ENCODE measurements at regions not wholly inside any gene's neighbourhood (a gene's known extent, or its start where the extent isn't known, plus 50 kb on each side); places are given as distances from the start of the nearest gene placed in this dataset.
"Not testable (repeated sequence)": the region's sequence is repeated elsewhere in the genome, so short reads cannot be mapped to it uniquely, and the experiment has no call there.

GRCh38 chr15:83365370-83365938, 81.0 kb upstream of the BNC1 start:
- Histone ChIP-seq H3K27me3 (ENCODE audit: control insufficient read depth, insufficient read depth, low read length) (peaks cover 16% of the 10 kb centered on the region), H3K9me3 (ENCODE audit: control insufficient read depth, insufficient read depth, low read length) (no peaks in the 10 kb centered on the region), H3K4me1 (ENCODE audit: control insufficient read depth, insufficient read depth, low read length) (peaks cover 5% of the 10 kb centered on the region), H3K4me3 (ENCODE audit: low read depth, low read length) (peak overlapping the region; percentile 6), H3K36me3 (ENCODE audit: control insufficient read depth, insufficient read depth, low read length) (no peaks in the 10 kb centered on the region), H3K27ac (ENCODE audit: low read depth, low read length) (no peak overlapping the region)
- 0% methylated on average over 24 of the region's 27 CpGs for WGBS (ENCODE audit: insufficient coverage)
- DNase-seq (ENCODE audit: low read depth in 4 of 6, low spot score in 6 of 6): peak in 4 of 6 donors; percentile 11 to 70 (median 38)

- peaks cover 28% of the 10 kb centered on the region for H3K27me3 ChIP-seq (ENCODE audit: control insufficient read depth, insufficient read depth, low read length)
- no peaks in the 10 kb centered on the region for H3K36me3 ChIP-seq (ENCODE audit: control insufficient read depth, insufficient read depth, low read length)
- no peaks in the 10 kb centered on the region for H3K9me3 ChIP-seq (ENCODE audit: control insufficient read depth, insufficient read depth, low read length)
- H3K27ac ChIP-seq (ENCODE audit: low read depth, low read length): no peak overlapping the region
- H3K4me3 ChIP-seq (ENCODE audit: low read depth, low read length): no peak overlapping the region
- peak in 3 of 6 donors; percentile 14 to 75 (median 61) for DNase-seq (ENCODE audit: low read depth in 4 of 6, low spot score in 6 of 6)
- peaks cover 6% of the 10 kb centered on the region for H3K4me1 ChIP-seq (ENCODE audit: control insufficient read depth, insufficient read depth, low read length)
- WGBS (ENCODE audit: insufficient coverage): 14% methylated on average over 6 of the region's 9 CpGs
Observed at GRCh38 chr15:83372434-83372891, 74.7 kb upstream of the SH3GL3 start.

- peaks cover 32% of the 10 kb centered on the region for H3K27me3 ChIP-seq (ENCODE audit: control insufficient read depth, insufficient read depth, low read length)
- 5% methylated on average over 29 of the region's 34 CpGs for whole genome bisulfite sequencing (ENCODE audit: insufficient coverage)
Observed at GRCh38 chr15:83378921-83379578, 68.1 kb upstream of the SH3GL3 start.

DNA sequence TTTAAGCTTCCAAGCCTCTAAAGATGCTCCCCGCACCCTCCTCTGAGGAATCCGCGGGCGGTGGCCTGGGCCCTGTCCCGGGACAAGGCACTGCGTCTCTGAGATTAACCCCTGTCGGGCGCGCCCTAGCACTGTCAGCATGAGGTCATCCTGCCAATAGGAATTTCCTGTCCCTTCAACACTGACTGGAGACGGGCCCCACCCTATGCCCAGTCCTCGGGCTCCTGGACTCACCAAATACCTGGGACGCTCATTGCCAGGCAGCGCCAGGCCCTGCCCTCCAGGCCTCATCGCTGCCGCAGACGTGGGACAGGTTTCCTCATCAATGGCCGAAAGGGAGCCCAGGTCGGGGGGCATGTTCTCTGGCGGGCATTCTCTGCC, 67.6 kb upstream of the SH3GL3 start:
- H3K27ac ChIP-seq (ENCODE audit: low read depth, low read length): no peak overlapping the region

More at GRCh38 chr15:83378921-83379578, 68.1 kb upstream of the SH3GL3 start:
- H3K9me3 ChIP-seq (ENCODE audit: control insufficient read depth, insufficient read depth, low read length): no peaks in the 10 kb centered on the region
- H3K36me3 ChIP-seq (ENCODE audit: control insufficient read depth, insufficient read depth, low read length): no peaks in the 10 kb centered on the region
- no peak overlapping the region for H3K4me3 ChIP-seq (ENCODE audit: low read depth, low read length)
- H3K27ac ChIP-seq (ENCODE audit: low read depth, low read length): no peak overlapping the region
- no peak for DNase-seq (ENCODE audit: low read depth in 4 of 6, low spot score in 6 of 6)
- peaks cover 11% of the 10 kb centered on the region for H3K4me1 ChIP-seq (ENCODE audit: control insufficient read depth, insufficient read depth, low read length)

DNA sequence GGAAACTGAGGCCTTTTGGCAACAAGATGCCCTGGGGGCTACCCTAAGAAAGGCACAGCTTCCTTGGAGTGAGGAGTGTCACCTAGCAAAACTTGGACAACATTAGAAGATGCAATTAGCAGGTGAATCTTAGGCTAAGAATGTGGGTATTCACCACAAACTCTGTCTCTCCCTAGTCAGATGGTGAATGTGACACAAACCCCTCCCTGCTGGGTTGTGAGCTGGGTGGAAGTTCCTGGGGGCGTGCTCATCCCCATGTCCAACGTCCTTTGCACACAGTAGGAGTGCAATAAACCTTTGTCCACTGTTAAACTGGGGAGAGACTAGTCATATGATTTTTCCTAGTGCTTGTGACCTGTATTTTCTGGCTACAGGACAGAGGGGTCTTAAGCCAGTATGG, 67.1 kb upstream of the SH3GL3 start:
- no peaks in the 10 kb centered on the region for H3K36me3 ChIP-seq (ENCODE audit: control insufficient read depth, insufficient read depth, low read length)
- peaks cover 11% of the 10 kb centered on the region for H3K4me1 ChIP-seq (ENCODE audit: control insufficient read depth, insufficient read depth, low read length)
- H3K27me3 ChIP-seq (ENCODE audit: control insufficient read depth, insufficient read depth, low read length): peaks cover 29% of the 10 kb centered on the region
- WGBS (ENCODE audit: insufficient coverage): no CpG with 5 or more reads among the region's 2 CpGs
- no peak overlapping the region for H3K4me3 ChIP-seq (ENCODE audit: low read depth, low read length)
- H3K9me3 ChIP-seq (ENCODE audit: control insufficient read depth, insufficient read depth, low read length): no peaks in the 10 kb centered on the region
- no peak for DNase-seq (ENCODE audit: low read depth in 4 of 6, low spot score in 6 of 6)
- no peak overlapping the region for H3K27ac ChIP-seq (ENCODE audit: low read depth, low read length)

More for the DNA sequence above, 67.6 kb upstream of the SH3GL3 start:
- no peak overlapping the region for H3K4me3 ChIP-seq (ENCODE audit: low read depth, low read length)
- DNase-seq (ENCODE audit: low read depth in 4 of 6, low spot score in 6 of 6): no peak
- peaks cover 29% of the 10 kb centered on the region for H3K27me3 ChIP-seq (ENCODE audit: control insufficient read depth, insufficient read depth, low read length)
- H3K9me3 ChIP-seq (ENCODE audit: control insufficient read depth, insufficient read depth, low read length): no peaks in the 10 kb centered on the region
- 23% methylated on average over 19 of the region's 19 CpGs for WGBS (ENCODE audit: insufficient coverage)
- peaks cover 11% of the 10 kb centered on the region for H3K4me1 ChIP-seq (ENCODE audit: control insufficient read depth, insufficient read depth, low read length)
- H3K36me3 ChIP-seq (ENCODE audit: control insufficient read depth, insufficient read depth, low read length): no peaks in the 10 kb centered on the region

DNA sequence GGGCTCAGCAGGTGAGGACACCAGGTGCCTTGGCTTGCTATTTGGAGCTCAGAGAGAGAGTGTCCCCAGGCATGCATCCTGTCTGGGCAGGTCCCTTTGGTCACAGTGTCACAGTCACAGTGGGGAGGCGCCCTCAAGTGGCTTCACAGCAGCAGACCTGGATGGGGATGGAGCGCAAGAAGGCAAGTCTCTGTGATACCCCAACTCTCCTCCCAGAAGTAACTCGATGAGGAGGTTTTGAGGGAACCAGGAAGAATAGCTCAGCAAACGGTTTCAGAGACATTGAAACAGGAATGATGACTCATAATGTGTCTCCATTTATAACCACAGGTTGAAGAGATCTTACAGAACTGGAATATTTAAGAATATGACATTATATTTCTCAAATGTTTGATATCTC, 66.5 kb upstream of the SH3GL3 start:
- WGBS (ENCODE audit: insufficient coverage): no CpG with 5 or more reads among the region's 4 CpGs
- peak in 2 of 6 donors; percentile 11 to 26 for DNase-seq (ENCODE audit: low read depth in 4 of 6, low spot score in 6 of 6)
- no peaks in the 10 kb centered on the region for H3K36me3 ChIP-seq (ENCODE audit: control insufficient read depth, insufficient read depth, low read length)

GRCh38 chr15:83383608-83384139, 63.5 kb upstream of the SH3GL3 start:
- 95% methylated on average over 11 of the region's 36 CpGs for WGBS (ENCODE audit: insufficient coverage)
- H3K4me3 ChIP-seq (ENCODE audit: low read depth, low read length); H3K27ac ChIP-seq (ENCODE audit: low read depth, low read length); H3K36me3 ChIP-seq (ENCODE audit: control insufficient read depth, insufficient read depth, low read length); H3K9me3 ChIP-seq (ENCODE audit: control insufficient read depth, insufficient read depth, low read length); DNase-seq (ENCODE audit: low read depth in 4 of 6, low spot score in 6 of 6): not testable (repeated sequence)
- H3K27me3 ChIP-seq (ENCODE audit: control insufficient read depth, insufficient read depth, low read length): peaks cover 21% of the 10 kb centered on the region
- H3K4me1 ChIP-seq (ENCODE audit: control insufficient read depth, insufficient read depth, low read length): peaks cover 11% of the 10 kb centered on the region

More for the DNA sequence above, 66.5 kb upstream of the SH3GL3 start:
- Histone ChIP-seq H3K4me3 (ENCODE audit: low read depth, low read length) (no peak overlapping the region), H3K27me3 (ENCODE audit: control insufficient read depth, insufficient read depth, low read length) (peaks cover 29% of the 10 kb centered on the region), H3K4me1 (ENCODE audit: control insufficient read depth, insufficient read depth, low read length) (peaks cover 11% of the 10 kb centered on the region), H3K9me3 (ENCODE audit: control insufficient read depth, insufficient read depth, low read length) (no peaks in the 10 kb centered on the region), H3K27ac (ENCODE audit: low read depth, low read length) (no peak overlapping the region)

DNA sequence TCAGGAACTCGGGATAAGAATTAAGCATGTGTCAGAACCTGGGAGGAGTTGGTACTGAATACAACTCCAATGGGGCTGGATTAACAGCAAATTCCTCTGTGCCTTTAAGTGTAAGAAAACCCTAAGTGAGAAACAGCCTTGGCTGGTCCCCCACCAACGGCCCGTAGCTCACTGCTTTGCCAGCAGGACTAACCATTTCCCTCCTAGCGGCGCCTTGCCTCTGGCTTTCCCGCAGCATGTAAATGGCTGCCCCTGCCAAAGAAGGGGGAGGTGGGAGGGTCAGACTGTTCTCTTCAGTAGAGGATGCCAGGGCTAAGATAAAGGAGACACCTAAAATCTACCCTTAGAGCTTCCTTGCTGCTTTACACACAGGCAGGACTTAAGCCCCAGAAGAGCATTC, 51.0 kb upstream of the SH3GL3 start:
- peaks cover 10% of the 10 kb centered on the region for H3K4me1 ChIP-seq (ENCODE audit: control insufficient read depth, insufficient read depth, low read length)
- no peaks in the 10 kb centered on the region for H3K9me3 ChIP-seq (ENCODE audit: control insufficient read depth, insufficient read depth, low read length)
- H3K27me3 ChIP-seq (ENCODE audit: control insufficient read depth, insufficient read depth, low read length): peaks cover 4% of the 10 kb centered on the region
- peak in 5 of 6 donors; percentile 10 to 77 (median 28) for DNase-seq (ENCODE audit: low read depth in 4 of 6, low spot score in 6 of 6)
- no peak overlapping the region for H3K4me3 ChIP-seq (ENCODE audit: low read depth, low read length)
- H3K27ac ChIP-seq (ENCODE audit: low read depth, low read length): no peak overlapping the region
- no CpG with 5 or more reads among the region's 6 CpGs for WGBS (ENCODE audit: insufficient coverage)
- no peaks in the 10 kb centered on the region for H3K36me3 ChIP-seq (ENCODE audit: control insufficient read depth, insufficient read depth, low read length)
